Tibial nerve (tissue), 3 donors: ENCODE measurements at regions not wholly inside any gene's neighbourhood (a gene's known extent, or its start where the extent isn't known, plus 50 kb on each side); places are given as distances from the start of the nearest gene placed in this dataset.
"Not testable (repeated sequence)": the region's sequence is repeated elsewhere in the genome, so short reads cannot be mapped to it uniquely, and the experiment has no call there.

Source experiments
- EP300 ChIP-seq, 2 donors: sonication (generic); formaldehyde crosslinking; IDR thresholded peaks; one replicate each; pipeline ENCODE4 v1.6.1; 2017; ENCODE audit warnings: antibody characterized with exemption in 2 of 2, mild to moderate bottlenecking in 1 of 2
- POLR2A ChIP-seq, 2 donors: fragments of 450-650 bp; IDR thresholded peaks; one replicate each; pipeline ENCODE4 v1.6.1; 2017; ENCODE audit warnings: antibody characterized with exemption in 2 of 2, mild to moderate bottlenecking in 2 of 2, moderate library complexity in 2 of 2

- TF ChIP-seq EP300, POLR2A (IDR thresholded peaks at IDR 0.05): not testable (repeated sequence)
Measured at GRCh38 chr1:220475608-220476007, 52.3 kb upstream of the MARK1 start.
